HPDE6-E6E7 (cell line): ENCODE measurements at regions not wholly inside any gene's neighbourhood (a gene's known extent, or its start where the extent isn't known, plus 50 kb on each side); places are given as distances from the start of the nearest gene placed in this dataset.

Source experiments
- DNase-seq: peaks from one replicate; pipeline ENCODE4 v3.0.0; 2011; ENCODE audit warnings: missing footprints; ENCODE audit errors: extremely low spot score

GRCh38 chr10:104505521-104506042, 135.5 kb upstream of the SORCS3 start:
- no peak for DNase-seq

GRCh38 chr10:104509981-104510380, 131.1 kb upstream of the SORCS3 start:
- DNase-seq, result no peak

DNA sequence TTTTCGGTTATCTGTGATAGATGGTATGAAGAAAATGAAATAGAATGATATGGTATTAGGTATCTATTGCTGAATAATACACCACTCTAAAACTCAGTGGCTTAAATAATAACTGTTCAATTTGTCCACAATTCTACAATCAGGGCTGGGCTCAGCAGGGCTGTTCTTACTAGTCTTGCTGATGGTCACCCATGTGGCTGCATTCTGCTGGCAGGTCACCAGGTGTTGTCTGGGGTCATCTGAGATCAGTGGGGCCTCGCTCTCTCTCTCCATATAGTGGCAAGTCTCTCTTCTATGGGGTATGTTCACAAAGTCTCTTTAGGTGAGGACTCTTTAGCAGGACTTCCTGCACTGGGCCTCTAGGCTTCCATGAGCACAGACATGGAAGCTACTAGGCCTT, 130.4 kb upstream of the SORCS3 start:
- no peak for DNase-seq

DNA sequence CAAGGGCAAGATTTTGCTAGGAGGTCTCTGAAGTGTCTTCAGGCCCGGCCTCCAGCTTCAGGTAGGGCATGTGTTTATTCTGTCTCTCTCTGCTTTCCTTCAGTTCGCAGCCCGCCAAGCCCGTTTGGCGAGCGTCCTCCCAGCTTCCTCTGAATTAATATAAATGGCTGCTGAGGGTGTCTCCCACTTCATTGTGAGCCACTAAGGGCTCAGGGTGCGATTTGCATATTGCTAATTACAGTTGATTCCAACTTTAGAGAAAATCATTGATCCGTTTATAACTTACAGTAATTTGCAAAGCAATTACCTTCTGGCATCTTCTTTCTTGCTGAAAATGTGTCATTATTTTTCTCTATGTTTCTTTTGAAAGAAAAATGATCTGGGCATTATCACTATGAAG, 128.3 kb upstream of the SORCS3 start:
- DNase-seq, result no peak

GRCh38 chr10:104515678-104516199, 125.4 kb upstream of the SORCS3 start:
- DNase-seq, result no peak

GRCh38 chr10:104516986-104517385, 124.1 kb upstream of the SORCS3 start:
- DNase-seq, result no peak

DNA sequence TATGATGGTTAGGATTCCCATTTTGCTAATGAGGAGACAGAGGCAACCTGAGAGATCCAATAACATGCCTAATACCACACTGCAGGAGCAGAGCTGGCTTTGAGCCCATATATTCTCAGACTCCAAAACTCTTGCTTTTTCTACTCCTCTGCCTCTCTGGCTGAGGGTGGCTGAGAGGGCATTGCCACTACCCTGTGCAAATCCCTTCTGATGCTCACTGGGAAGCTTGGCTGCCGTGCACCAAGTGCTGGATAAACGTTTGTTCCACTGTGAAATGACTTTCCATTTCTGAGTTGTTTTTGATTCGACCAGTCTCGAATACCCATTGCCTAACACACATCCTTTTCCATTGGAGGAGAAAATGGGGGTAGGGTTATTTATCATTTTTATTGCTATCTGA, 123.1 kb upstream of the SORCS3 start:
- no peak for DNase-seq

DNA sequence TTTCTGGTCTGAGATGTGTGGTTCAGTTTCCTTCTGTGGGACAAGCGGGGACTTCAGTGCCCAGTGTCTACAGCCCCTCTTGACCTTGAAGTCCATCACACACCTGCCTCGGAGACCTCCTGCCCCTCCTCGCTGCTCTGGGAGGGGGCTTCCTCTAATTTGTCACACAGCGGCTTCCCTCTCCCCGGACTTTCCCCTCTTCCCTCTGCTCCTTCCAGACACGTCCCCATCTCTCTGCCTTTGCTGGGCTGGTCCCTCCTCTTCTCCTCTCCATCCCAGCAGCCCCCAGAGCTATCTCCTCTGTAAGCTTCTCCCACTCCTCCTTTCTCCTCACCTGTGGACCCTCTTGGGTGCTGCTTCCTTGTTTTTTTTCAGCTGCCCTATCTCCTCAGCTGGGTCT, 122.2 kb upstream of the SORCS3 start:
- no peak for DNase-seq

DNA sequence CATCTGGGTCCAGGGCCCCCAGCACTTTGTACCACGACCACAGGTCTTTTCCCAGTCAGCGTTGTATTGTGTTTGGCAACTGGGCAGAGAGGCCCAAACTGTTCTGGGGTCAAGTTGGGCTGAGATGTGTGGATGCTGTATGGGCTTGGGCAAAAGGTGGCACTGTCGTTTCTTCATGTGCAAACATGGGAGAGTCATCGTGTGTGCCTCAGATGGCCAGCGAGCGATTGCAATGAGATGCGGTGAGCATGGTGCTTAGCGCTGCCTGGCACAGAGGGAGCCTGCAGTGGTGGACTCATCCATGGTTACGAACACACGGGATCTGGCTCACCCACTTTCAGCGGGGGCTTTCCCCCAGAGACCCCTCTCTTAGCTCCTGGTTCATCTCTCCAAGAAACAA, 120.4 kb upstream of the SORCS3 start:
- DNase-seq, result no peak

GRCh38 chr10:104521901-104522694, 119.0 kb upstream of the SORCS3 start:
- no peak for DNase-seq

GRCh38 chr10:104526188-104526587, 114.9 kb upstream of the SORCS3 start:
- DNase-seq, result no peak

GRCh38 chr10:104527013-104527412, 114.1 kb upstream of the SORCS3 start:
- DNase-seq, result no peak

DNA sequence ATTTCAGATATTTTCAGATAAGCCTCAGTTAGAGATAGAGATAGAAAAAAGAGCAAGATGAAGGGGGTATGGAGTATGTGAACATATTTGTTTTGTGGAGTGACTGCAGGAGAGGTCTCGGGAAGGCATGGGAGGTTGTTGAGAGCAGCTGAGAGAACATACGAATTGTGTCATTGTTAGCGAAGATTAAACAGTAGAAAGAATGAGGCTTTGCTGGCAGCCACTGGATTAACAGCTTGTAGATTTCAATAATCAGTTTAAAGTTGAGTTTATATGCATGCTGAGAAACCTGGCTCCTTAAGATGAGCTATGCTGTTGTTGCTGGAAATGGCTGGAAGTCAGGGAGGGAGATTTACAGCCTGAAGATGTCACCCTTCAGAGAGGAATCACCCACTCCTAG, 100.9 kb upstream of the SORCS3 start:
- DNase-seq, result no peak

DNA sequence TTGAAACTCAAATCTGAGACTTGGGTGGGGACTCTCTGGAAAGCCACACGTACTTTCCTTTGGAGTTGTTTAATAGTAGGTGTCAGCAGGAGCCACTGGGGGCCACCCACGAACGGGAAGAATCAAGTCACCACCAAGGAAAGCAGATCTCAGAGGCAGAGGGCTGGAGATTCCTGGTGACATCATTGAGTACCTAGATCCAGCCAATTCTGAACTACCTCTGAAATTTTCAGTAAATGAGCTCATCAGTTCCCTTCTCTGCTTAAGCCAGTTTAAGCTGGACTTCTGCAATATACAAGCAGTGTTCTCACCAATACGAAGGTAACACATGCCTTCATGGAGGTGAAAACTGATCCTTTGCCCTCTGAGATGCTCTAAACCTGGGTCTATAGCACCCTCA, 99.3 kb upstream of the SORCS3 start:
- DNase-seq, result no peak

- no peak for DNase-seq
These were observed 94.8 kb upstream of the SORCS3 start for GRCh38 chr10:104546336-104546735.

DNA sequence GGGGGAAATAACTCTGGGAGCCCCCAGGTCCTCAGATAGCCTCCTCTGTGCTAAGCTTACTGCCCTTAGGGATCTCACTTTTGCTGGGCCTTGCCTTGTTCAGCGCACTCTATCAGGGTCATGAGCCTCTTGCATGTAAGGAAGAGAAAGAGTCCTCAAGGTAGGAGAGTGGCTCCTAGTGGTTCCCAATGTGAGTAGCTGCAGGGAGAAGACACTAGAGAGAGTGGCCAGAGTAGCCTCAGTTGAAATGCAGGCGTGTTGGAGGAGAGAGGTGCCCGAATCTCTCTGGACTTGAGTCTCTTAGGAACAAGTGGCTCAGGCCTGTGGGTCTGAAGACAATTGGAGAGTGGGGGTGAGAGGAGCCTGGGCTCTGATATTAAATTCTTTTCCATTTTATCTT, 94.3 kb upstream of the SORCS3 start:
- DNase-seq, result no peak

DNA sequence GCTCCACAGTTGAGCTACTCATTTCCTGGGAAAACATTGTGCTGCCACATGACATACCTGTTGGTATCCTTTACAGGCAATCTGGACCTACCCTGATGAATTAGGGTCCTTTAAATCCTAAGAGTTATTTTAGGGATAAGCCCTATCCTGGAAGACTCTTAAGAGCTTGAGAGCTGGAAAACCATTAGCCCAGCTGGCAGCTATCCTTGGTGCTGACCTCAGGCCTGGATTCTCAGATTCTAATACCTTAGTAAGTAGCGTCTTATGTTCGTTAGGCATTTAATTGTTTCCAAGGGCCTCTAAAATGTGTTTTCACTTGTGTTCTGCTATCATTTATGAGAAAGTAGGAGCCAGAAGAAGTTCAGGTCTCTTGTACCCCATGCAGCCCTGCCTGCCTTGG, 93.0 kb upstream of the SORCS3 start:
- DNase-seq, result no peak

DNA sequence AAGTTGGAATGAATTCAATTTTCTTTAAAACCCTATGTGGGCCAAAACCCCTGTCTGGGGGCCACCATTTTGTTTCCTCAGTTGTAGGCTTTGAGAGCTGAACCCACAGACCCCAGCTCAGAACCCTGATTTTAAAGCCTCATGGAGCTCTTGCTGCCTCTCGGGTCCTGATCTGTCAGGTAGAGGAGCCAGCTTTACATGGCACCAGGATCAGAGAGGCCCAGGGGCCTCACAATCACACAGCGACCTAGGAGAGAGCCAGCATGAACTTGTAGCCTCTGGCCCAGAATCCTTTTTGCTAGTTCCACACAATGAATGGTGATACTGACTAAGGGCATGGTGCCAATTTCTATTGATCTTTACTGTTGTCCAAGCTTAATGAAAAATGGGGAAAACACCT, 84.3 kb upstream of the SORCS3 start:
- no peak for DNase-seq

GRCh38 chr10:104557966-104558365, 83.1 kb upstream of the SORCS3 start:
- DNase-seq, result no peak

GRCh38 chr10:104559935-104560334, 81.2 kb upstream of the SORCS3 start:
- DNase-seq, result no peak

- DNase-seq, result no peak
These were observed 78.0 kb upstream of the SORCS3 start for GRCh38 chr10:104563051-104563450.

DNA sequence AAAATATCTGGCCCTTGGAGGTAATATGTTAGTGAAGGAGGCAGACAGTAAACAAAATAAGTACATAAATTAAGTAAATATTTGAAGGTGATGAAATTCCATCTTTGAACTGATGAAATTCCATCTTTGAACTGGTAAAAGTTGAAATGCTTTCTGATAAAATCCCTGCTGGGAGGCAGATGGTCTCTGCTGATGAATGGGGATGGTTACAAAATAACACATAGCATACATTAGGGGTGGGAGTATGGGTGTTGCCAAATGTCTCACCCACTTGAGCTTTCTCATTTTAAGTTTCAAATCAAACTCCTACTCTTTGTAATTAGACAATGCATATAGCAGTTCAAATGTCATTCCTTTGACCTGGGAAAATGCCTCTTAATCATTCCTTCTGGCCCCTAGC, 77.5 kb upstream of the SORCS3 start:
- DNase-seq, result no peak

DNA sequence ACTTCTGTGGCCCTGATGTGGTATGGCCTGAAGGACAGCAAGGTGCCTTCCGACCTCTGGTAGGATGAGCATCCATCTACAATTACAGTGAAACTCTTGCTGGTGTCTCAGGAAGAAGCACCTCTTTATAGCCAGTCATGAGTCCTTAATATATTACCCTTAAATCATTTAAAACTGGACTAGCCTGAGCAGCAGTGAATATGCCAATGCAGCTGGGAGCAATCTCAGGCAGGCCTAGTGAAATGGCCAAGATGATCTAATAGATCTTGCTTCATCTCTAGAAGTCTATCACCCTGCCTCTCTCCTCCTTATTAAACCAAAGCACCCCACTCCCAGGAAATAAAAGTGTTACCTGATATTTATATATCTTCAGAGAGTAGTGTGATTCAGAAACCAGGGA, 66.7 kb upstream of the SORCS3 start:
- no peak for DNase-seq

DNA sequence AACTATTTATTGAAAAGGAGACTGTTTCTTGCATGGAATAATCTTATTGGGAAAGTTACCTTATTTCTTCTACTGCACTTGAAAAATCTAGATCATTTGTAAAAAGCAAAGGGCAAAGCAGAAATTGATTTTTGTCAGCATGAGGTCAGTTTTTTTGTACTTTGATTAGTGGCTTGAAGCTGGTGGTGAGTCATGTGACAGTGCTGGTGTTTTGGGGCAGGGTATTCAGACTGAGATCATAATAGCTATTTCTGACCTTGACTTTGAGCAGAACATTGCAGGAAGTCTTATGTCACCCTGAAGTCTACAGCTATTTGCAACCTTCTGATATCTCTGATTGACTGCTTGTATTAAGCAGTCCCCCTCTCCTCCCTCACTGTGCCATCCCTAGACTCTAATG, 66.3 kb upstream of the SORCS3 start:
- DNase-seq, result no peak
